MM.1S (cell line): ENCODE measurements at regions not wholly inside any gene's neighbourhood (a gene's known extent, or its start where the extent isn't known, plus 50 kb on each side); places are given as distances from the start of the nearest gene placed in this dataset.
"Not testable (repeated sequence)": the region's sequence is repeated elsewhere in the genome, so short reads cannot be mapped to it uniquely, and the experiment has no call there.

Source experiments
- DNase-seq: peaks from one replicate; pipeline ENCODE4 v3.0.0-alpha.2; 2015
- H2AFZ ChIP-seq: fragments of 300-600 bp; sonication (generic); 2 replicates; pipeline ENCODE4 v1.6.0; 2016; ENCODE audit warnings: antibody characterized with exemption, low read length
- H3F3A ChIP-seq: fragments of 300-600 bp; sonication (generic); 2 replicates; pipeline ENCODE4 v1.6.1; 2016; ENCODE audit warnings: mild to moderate bottlenecking, antibody characterized with exemption, low read length, moderate library complexity, mixed read lengths; ENCODE audit not compliant: insufficient read depth
- H3K27ac ChIP-seq: fragments of 300-600 bp; sonication (generic); 2 replicates; pipeline ENCODE4 v1.5.1; 2016; ENCODE audit warnings: mild to moderate bottlenecking, low read length
- H3K27me3 ChIP-seq: fragments of 300-600 bp; sonication (generic); replicated peaks from 2 replicates; pipeline ENCODE4 v1.6.0; 2016; ENCODE audit warnings: low read length; ENCODE audit not compliant: insufficient read depth
- H3K36me3 ChIP-seq: fragments of 300-600 bp; sonication (generic); replicated peaks from 2 replicates; pipeline ENCODE4 v1.6.1; 2016; ENCODE audit warnings: mild to moderate bottlenecking, low read length, mixed read lengths; ENCODE audit not compliant: insufficient read depth
- H3K4me1 ChIP-seq: fragments of 300-600 bp; sonication (generic); 2 replicates; pipeline ENCODE4 v1.6.1; 2016; ENCODE audit warnings: low read length, mixed read lengths
- H3K4me2 ChIP-seq: fragments of 300-600 bp; sonication (generic); 2 replicates; pipeline ENCODE4 v1.6.0; 2016; ENCODE audit warnings: low read depth, low read length
- H3K4me3 ChIP-seq: fragments of 300-600 bp; sonication (generic); 2 replicates; pipeline ENCODE4 v1.5.1; 2016; ENCODE audit warnings: low read length, mixed read lengths
- H3K79me2 ChIP-seq: fragments of 300-600 bp; sonication (generic); 2 replicates; pipeline ENCODE4 v1.6.1; 2016; ENCODE audit warnings: mixed run types, low read length, mixed read lengths
- H3K9ac ChIP-seq: fragments of 300-600 bp; sonication (generic); 2 replicates; pipeline ENCODE4 v1.6.1; 2016; ENCODE audit warnings: low read length, mixed read lengths
- H3K9me2 ChIP-seq: fragments of 300-600 bp; sonication (generic); replicated peaks from 2 replicates; pipeline ENCODE4 v1.6.1; 2016; ENCODE audit warnings: mild to moderate bottlenecking, low read length, mixed read lengths; ENCODE audit not compliant: insufficient read depth
- H3K9me3 ChIP-seq: fragments of 300-600 bp; sonication (generic); replicated peaks from 2 replicates; pipeline ENCODE4 v1.6.1; 2016; ENCODE audit warnings: mild to moderate bottlenecking, low read length, mixed read lengths; ENCODE audit not compliant: insufficient read depth
- H4K20me1 ChIP-seq: fragments of 300-600 bp; sonication (generic); 2 replicates; pipeline ENCODE4 v1.6.1; 2016; ENCODE audit warnings: mild to moderate bottlenecking, low read length, moderate library complexity, mixed read lengths; ENCODE audit not compliant: insufficient read depth
- CTCF ChIP-seq: fragments of 300-600 bp; sonication (generic); IDR thresholded peaks from 2 replicates; pipeline ENCODE4 v1.5.1; 2016; ENCODE audit warnings: antibody characterized with exemption, low read length, mixed read lengths
- EZH2 ChIP-seq: fragments of 300-600 bp; sonication (generic); optimal IDR thresholded peaks from 2 replicates; pipeline ENCODE3; 2017; ENCODE audit warnings: low read depth, mild to moderate bottlenecking, antibody characterized with exemption, low read length, mixed read lengths
- EZH2phosphoT487 ChIP-seq: fragments of 300-600 bp; sonication (generic); IDR thresholded peaks from 2 replicates; pipeline ENCODE4 v1.6.1; 2018; ENCODE audit warnings: antibody characterized with exemption, low read length

GRCh38 chr7:146028251-146028750, 88.3 kb upstream of the CNTNAP2 start:
- TF ChIP-seq EZH2 (no peak), CTCF (no peak), EZH2phosphoT487 (no peak)
- H4K20me1 ChIP-seq: no peaks in the 10 kb centered on the region
- no peaks in the 10 kb centered on the region for H3K36me3 ChIP-seq
- no peaks in the 10 kb centered on the region for H3K9me3 ChIP-seq
- no peaks in the 10 kb centered on the region for H3F3A ChIP-seq
- no peak overlapping the region for H3K4me2 ChIP-seq
- H3K4me3 ChIP-seq: no peak overlapping the region
- H3K27ac ChIP-seq: no peak overlapping the region
- no peak overlapping the region for H2AFZ ChIP-seq
- no peaks in the 10 kb centered on the region for H3K79me2 ChIP-seq
- no peak overlapping the region for H3K9ac ChIP-seq
- no peaks in the 10 kb centered on the region for H3K9me2 ChIP-seq
- no peaks in the 10 kb centered on the region for H3K4me1 ChIP-seq
- DNase-seq: no peak
- H3K27me3 ChIP-seq: no peaks in the 10 kb centered on the region

GRCh38 chr7:146027243-146027642, 89.4 kb upstream of the CNTNAP2 start:
- Histone ChIP-seq H3K4me1 (no peaks in the 10 kb centered on the region), H3K79me2 (no peaks in the 10 kb centered on the region), H3F3A (no peaks in the 10 kb centered on the region), H3K27ac (no peak overlapping the region), H3K4me2 (no peak overlapping the region), H3K27me3 (no peaks in the 10 kb centered on the region), H3K9ac (no peak overlapping the region), H3K9me2 (no peaks in the 10 kb centered on the region), H3K9me3 (no peaks in the 10 kb centered on the region), H3K4me3 (no peak overlapping the region), H2AFZ (no peak overlapping the region), H4K20me1 (no peaks in the 10 kb centered on the region), H3K36me3 (no peaks in the 10 kb centered on the region)
- no peak for DNase-seq
- TF ChIP-seq EZH2phosphoT487 (no peak), EZH2 (no peak), CTCF (no peak)

- no peak overlapping the region for H3K4me2 ChIP-seq
- H3K9me2 ChIP-seq: no peaks in the 10 kb centered on the region
- H3K4me3 ChIP-seq: no peak overlapping the region
- H2AFZ ChIP-seq: no peak overlapping the region
- no peak overlapping the region for H3K27ac ChIP-seq
- no peak for DNase-seq
- H3K9ac ChIP-seq: no peak overlapping the region
- H3K79me2 ChIP-seq: no peaks in the 10 kb centered on the region
- no peaks in the 10 kb centered on the region for H3K9me3 ChIP-seq
- H4K20me1 ChIP-seq: no peaks in the 10 kb centered on the region
- H3K36me3 ChIP-seq: no peaks in the 10 kb centered on the region
- no peaks in the 10 kb centered on the region for H3F3A ChIP-seq
- no peaks in the 10 kb centered on the region for H3K27me3 ChIP-seq
- H3K4me1 ChIP-seq: no peaks in the 10 kb centered on the region
- no peak for TF ChIP-seq EZH2
- no peak for TF ChIP-seq EZH2phosphoT487
- TF ChIP-seq CTCF: no peak
Measured at GRCh38 chr7:146022776-146023175, 93.8 kb upstream of the CNTNAP2 start.

GRCh38 chr7:146019041-146020004, 97.3 kb upstream of the CNTNAP2 start:
- H3K27me3 ChIP-seq, H3K4me1 ChIP-seq, H3K9me3 ChIP-seq, H3K4me2 ChIP-seq, DNase-seq, H3K9ac ChIP-seq, H4K20me1 ChIP-seq, H3K27ac ChIP-seq, H3K36me3 ChIP-seq, H3K4me3 ChIP-seq, H3K79me2 ChIP-seq, H2AFZ ChIP-seq, H3K9me2 ChIP-seq, H3F3A ChIP-seq: not testable (repeated sequence)

- not testable (repeated sequence) for H3K79me2 ChIP-seq, H3F3A ChIP-seq, H3K27ac ChIP-seq, H3K9me3 ChIP-seq, H3K4me1 ChIP-seq, H3K9me2 ChIP-seq, DNase-seq, H3K9ac ChIP-seq, H3K27me3 ChIP-seq, H3K4me2 ChIP-seq, H2AFZ ChIP-seq, H3K36me3 ChIP-seq, H4K20me1 ChIP-seq, H3K4me3 ChIP-seq
Measured at GRCh38 chr7:146017366-146017765, 99.2 kb upstream of the CNTNAP2 start.
